ENCODE measurements at regions not wholly inside any gene's neighbourhood (a gene's known extent, or its start where the extent isn't known, plus 50 kb on each side); places are given as distances from the start of the nearest gene placed in this dataset.

DNA sequence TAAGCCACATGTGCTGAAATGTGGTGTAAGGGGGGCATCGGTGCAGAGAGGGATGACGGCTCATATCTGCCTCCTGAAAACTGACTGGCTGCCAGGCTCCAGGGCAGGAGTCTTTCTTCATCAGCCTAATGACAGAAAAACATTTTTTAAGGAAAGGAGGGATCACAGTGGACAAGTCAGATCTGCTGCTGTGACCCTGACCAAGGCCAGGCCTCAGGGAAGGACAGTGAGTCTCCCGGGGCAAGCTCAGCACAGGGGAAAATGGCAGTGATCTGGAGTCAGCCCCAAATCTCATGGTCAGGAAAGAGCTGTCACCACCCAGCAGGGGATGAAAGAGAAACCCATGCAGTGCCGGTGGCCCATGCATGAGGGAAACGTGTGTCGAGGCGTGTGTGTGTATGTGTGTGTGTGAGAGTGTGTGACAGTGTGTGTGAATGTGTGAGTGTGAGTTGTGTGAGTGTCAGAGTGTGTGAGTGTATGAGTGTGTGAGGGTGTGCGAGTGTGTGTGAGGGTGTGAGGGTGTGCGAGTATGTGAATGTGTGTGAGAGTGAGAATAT, 134.5 kb downstream of the INHBB start:
- TF ChIP-seq POLR2A (IDR thresholded peaks at IDR 0.05; ENCODE audit: low read depth, low read length) (no peak), POLR2AphosphoS5 (IDR thresholded peaks at IDR 0.05; ENCODE audit: low read depth, low read length) (no peak), TAF1 (IDR thresholded peaks at IDR 0.05; ENCODE audit: low read depth, low read length) (no peak), POU2F2 (IDR thresholded peaks at IDR 0.05; ENCODE audit: low read depth, low read length) (no peak), PAX5 (IDR thresholded peaks at IDR 0.05; ENCODE audit: insufficient read depth, low read length, severe bottlenecking) (no peak)
- FAIRE-seq (no peak), DNase-seq (ENCODE audit: insufficient read length, low spot score) (no peak)

DNA sequence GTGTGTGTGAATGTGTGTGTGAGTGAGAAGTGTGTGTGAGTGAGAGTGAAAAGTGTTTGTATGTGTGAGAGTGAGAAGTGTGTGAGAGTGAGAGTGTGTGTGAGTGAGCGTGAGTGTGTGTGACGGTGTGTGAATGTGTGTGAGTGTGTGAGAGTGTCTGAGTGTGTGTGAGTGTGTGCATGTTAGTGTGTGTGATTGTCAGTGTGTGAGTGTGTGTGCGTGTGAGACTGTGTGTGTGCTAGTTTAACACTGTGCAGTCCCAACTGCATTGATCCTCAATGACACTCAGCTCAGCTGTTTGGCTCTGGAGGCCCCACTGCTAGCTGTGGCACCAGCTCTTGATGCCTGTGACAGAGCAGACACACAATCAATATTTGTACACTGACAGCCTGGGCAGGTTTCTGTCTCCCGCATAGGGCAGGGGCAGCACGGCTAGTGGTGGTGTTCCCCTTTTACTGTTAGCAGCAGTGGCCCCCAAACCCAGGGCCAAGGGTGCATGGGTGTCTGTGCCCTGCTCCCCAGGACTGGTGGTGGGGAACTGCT, 135.0 kb downstream of the INHBB start:
- DNase-seq (ENCODE audit: insufficient read length, low spot score) (no peak), FAIRE-seq (no peak)
- no peak for TF ChIP-seq SPI1 (IDR thresholded peaks at IDR 0.05; ENCODE audit: low read depth, low read length)
- no peak for TF ChIP-seq POLR2A (IDR thresholded peaks at IDR 0.05; ENCODE audit: low read depth, low read length)
- no peak for TF ChIP-seq POU2F2 (IDR thresholded peaks at IDR 0.05; ENCODE audit: low read depth, low read length)
- TF ChIP-seq POLR2AphosphoS5 (IDR thresholded peaks at IDR 0.05; ENCODE audit: low read depth, low read length) = no peak
- TF ChIP-seq PAX5 (IDR thresholded peaks at IDR 0.05; ENCODE audit: insufficient read depth, low read length, severe bottlenecking) = no peak
- TF ChIP-seq TAF1 (IDR thresholded peaks at IDR 0.05; ENCODE audit: low read depth, low read length) = no peak

DNA sequence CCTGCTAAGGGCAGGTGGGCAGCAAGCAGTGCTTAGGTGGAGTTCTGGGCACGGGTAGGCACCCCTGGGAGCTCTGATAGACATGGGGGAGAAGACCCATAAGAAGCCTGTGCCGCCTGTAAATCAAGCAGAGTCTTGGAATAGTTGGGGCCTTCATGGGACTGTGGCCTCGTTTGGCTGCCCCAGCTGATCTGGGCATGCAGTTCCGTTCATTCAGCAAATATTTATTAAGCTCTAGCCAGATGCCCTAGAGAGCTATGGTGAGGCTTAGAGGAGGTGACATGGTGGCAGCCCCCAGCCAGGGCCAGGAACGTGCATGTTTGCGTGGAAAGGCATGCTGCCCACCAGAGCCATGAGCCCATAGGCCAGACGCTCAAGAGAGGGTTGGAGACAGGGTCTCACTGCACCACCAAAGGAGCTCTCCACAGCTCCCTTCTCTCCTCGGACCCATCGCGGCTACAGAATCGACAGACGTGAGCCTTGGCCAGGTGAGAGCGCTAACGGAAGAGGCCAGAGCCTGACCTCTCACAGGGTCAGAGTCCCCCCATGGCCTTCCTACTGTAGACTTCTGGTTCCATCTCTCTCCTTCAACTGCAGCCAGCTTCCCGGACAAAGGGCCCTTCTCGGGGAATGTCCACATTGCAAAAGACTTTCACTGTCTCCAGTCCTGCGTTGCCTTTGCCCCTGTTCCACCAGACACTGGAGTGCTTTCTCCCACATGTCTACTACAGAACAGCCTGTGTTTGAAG, 135.7 kb downstream of the INHBB start:
- DNase-seq (ENCODE audit: insufficient read length, low spot score) (no peak), FAIRE-seq (no peak)
- no peak for TF ChIP-seq POU2F2 (IDR thresholded peaks at IDR 0.05; ENCODE audit: low read depth, low read length)
- TF ChIP-seq PAX5 (IDR thresholded peaks at IDR 0.05; ENCODE audit: insufficient read depth, low read length, severe bottlenecking) = no peak
- no peak for TF ChIP-seq SPI1 (IDR thresholded peaks at IDR 0.05; ENCODE audit: low read depth, low read length)
- TF ChIP-seq POLR2AphosphoS5 (IDR thresholded peaks at IDR 0.05; ENCODE audit: low read depth, low read length) = no peak
- no peak for TF ChIP-seq TAF1 (IDR thresholded peaks at IDR 0.05; ENCODE audit: low read depth, low read length)

DNA sequence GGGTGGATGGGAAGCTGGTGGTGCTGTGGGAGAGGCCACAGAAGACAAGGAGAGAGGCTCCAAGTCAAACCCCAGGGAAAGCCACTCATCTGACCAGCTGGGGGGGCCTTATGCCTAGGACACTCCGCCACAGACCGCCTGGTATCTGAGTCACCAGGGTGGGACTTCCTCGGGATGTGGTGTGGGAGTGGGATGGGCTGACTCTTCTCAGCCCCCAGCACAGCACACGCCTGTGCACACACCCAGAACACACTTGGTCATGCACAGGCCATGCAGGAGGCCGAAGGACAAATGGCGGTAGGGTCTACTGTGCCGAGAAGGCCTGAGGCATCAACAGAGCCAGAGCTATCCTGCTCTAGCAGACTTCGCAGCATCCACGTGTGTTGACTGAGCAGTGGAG, 136.4 kb downstream of the INHBB start:
- TF ChIP-seq PAX5 (IDR thresholded peaks at IDR 0.05; ENCODE audit: insufficient read depth, low read length, severe bottlenecking) (no peak), POLR2AphosphoS5 (IDR thresholded peaks at IDR 0.05; ENCODE audit: low read depth, low read length) (no peak), TAF1 (IDR thresholded peaks at IDR 0.05; ENCODE audit: low read depth, low read length) (no peak), POU2F2 (IDR thresholded peaks at IDR 0.05; ENCODE audit: low read depth, low read length) (no peak), SPI1 (IDR thresholded peaks at IDR 0.05; ENCODE audit: low read depth, low read length) (no peak), POLR2A (IDR thresholded peaks at IDR 0.05; ENCODE audit: low read depth, low read length) (no peak)
- FAIRE-seq = no peak
- DNase-seq (ENCODE audit: insufficient read length, low spot score) = no peak

DNA sequence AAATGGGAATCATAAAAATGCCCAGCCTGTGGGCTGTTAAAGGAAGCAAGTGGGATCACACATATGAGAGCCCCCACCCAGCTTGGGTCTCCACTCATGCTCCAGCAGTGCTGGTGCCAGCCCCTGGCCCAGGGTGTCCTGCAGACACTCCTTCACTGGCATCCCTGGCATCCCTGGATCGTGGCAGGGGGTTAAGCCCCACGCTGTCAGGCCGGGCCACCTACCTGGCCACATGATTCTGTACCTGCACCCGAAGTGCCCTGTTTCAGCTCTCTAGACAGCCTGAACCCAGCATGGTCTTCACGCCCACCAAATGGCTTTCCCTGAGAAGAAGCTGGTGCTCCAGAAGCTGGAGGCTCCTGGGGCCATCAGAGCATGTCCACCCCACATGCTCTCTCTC, 137.4 kb downstream of the INHBB start:
- FAIRE-seq (no peak), DNase-seq (ENCODE audit: insufficient read length, low spot score) (no peak)
- TF ChIP-seq PAX5 (IDR thresholded peaks at IDR 0.05; ENCODE audit: insufficient read depth, low read length, severe bottlenecking) = no peak
- no peak for TF ChIP-seq POLR2AphosphoS5 (IDR thresholded peaks at IDR 0.05; ENCODE audit: low read depth, low read length)
- TF ChIP-seq SPI1 (IDR thresholded peaks at IDR 0.05; ENCODE audit: low read depth, low read length) = no peak
- no peak for TF ChIP-seq TAF1 (IDR thresholded peaks at IDR 0.05; ENCODE audit: low read depth, low read length)
- TF ChIP-seq POU2F2 (IDR thresholded peaks at IDR 0.05; ENCODE audit: low read depth, low read length) = no peak
- no peak for TF ChIP-seq POLR2A (IDR thresholded peaks at IDR 0.05; ENCODE audit: low read depth, low read length)

DNA sequence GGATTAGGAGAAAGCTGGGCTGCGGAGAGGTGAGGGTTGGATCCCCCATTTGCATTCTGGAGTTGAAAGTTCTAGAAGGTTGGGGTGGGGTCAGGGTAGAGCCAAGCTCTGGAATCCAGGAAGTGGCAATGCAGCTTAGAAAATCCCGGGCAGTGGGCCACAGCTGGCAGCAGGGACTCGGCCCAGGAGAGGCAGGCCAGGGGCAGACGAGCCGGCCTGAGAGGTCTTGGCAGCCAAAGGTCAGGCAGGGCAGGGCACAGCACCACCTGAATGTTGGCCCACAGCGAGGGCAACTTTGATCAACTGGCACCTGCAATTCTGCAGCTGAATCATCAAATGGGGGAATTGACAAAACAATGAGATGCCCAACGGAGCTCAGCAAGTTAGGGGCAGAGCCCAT, 139.2 kb downstream of the INHBB start:
- TF ChIP-seq POLR2AphosphoS5 (IDR thresholded peaks at IDR 0.05; ENCODE audit: low read depth, low read length) (no peak), PAX5 (IDR thresholded peaks at IDR 0.05; ENCODE audit: insufficient read depth, low read length, severe bottlenecking) (no peak), POLR2A (IDR thresholded peaks at IDR 0.05; ENCODE audit: low read depth, low read length) (no peak), TAF1 (IDR thresholded peaks at IDR 0.05; ENCODE audit: low read depth, low read length) (no peak), SPI1 (IDR thresholded peaks at IDR 0.05; ENCODE audit: low read depth, low read length) (no peak), POU2F2 (IDR thresholded peaks at IDR 0.05; ENCODE audit: low read depth, low read length) (no peak)
- no peak for DNase-seq (ENCODE audit: insufficient read length, low spot score)
- FAIRE-seq = no peak

DNA sequence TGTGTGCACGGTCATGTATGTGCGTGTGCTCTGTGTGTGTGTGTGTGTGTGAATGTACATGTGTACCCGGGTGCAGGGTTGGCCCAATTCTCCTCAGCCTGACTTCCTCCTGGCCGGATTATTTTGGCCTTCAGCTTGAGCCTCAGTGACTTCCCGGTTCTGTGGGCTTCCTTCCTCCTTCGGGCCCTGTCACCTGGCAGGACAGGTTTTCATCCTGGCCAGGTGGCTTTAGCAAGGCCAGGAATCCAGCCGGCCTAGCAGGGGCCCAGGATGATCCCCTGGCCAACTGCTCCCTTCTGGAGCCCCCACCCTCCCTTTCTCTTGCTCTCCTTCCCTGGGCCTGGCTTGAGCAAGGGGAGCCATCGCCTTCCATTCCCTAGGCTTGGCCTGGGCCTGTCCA, 140.5 kb downstream of the INHBB start:
- TF ChIP-seq POU2F2 (IDR thresholded peaks at IDR 0.05; ENCODE audit: low read depth, low read length) (no peak), PAX5 (IDR thresholded peaks at IDR 0.05; ENCODE audit: insufficient read depth, low read length, severe bottlenecking) (no peak)
- FAIRE-seq (no peak), DNase-seq (ENCODE audit: insufficient read length, low spot score) (no peak)

DNA sequence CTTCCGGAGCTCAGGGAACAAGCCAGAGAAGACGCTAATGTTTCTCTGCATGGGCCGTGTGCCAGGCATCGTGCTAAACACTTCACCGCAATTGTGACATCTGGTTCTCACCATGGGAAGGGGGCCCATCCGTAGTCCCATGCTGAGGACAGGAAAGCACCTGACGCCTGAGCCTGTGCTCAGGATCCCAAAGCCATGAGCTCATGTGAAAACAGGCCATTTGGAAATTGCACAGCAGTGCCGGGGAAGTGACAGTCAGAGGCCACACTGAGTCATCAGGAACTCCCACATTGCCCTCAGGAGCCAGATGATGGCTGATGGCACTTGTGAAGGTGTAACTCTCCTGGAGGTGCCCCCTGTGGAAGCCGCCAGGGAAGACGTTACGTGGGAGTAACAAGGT, 141.0 kb downstream of the INHBB start:
- DNase-seq (ENCODE audit: insufficient read length, low spot score) (no peak), FAIRE-seq (no peak)

DNA sequence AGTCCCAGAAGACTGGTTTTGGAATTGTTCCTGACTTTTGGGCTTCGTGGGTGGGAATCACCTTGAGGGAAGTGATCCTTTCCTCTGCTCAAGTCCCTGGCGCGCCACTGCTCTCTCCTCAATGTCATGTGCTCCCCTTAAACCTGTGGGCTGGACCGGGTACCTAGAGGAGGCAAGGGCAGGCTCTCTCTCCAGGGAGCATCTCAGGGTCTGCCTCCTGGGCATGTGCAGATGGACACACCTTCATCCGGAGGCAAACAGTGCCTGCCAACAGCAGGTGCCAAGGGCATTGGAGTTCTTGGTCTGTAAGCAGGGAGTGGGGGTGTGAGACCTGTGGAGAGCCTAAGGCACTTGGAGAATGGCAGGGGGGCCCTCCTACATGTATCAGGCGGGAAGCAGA, 142.6 kb downstream of the INHBB start:
- FAIRE-seq = no peak
- no peak for TF ChIP-seq POLR2AphosphoS5 (IDR thresholded peaks at IDR 0.05; ENCODE audit: low read depth, low read length)
- no peak for TF ChIP-seq PAX5 (IDR thresholded peaks at IDR 0.05; ENCODE audit: insufficient read depth, low read length, severe bottlenecking)
- no peak for TF ChIP-seq TAF1 (IDR thresholded peaks at IDR 0.05; ENCODE audit: low read depth, low read length)
- no peak for TF ChIP-seq POU2F2 (IDR thresholded peaks at IDR 0.05; ENCODE audit: low read depth, low read length)
- no peak for TF ChIP-seq SPI1 (IDR thresholded peaks at IDR 0.05; ENCODE audit: low read depth, low read length)
- TF ChIP-seq POLR2A (IDR thresholded peaks at IDR 0.05; ENCODE audit: low read depth, low read length) = no peak
- no peak for DNase-seq (ENCODE audit: insufficient read length, low spot score)

More for the DNA sequence above, 141.0 kb downstream of the INHBB start:
- no peak for TF ChIP-seq POLR2A (IDR thresholded peaks at IDR 0.05; ENCODE audit: low read depth, low read length)
- TF ChIP-seq POU2F2 (IDR thresholded peaks at IDR 0.05; ENCODE audit: low read depth, low read length) = no peak
- no peak for TF ChIP-seq POLR2AphosphoS5 (IDR thresholded peaks at IDR 0.05; ENCODE audit: low read depth, low read length)
- no peak for TF ChIP-seq SPI1 (IDR thresholded peaks at IDR 0.05; ENCODE audit: low read depth, low read length)
- no peak for TF ChIP-seq TAF1 (IDR thresholded peaks at IDR 0.05; ENCODE audit: low read depth, low read length)
- TF ChIP-seq PAX5 (IDR thresholded peaks at IDR 0.05; ENCODE audit: insufficient read depth, low read length, severe bottlenecking) = no peak

All from GM12891 (cell line).